Breast epithelium (tissue), 3 donors: ENCODE measurements at regions not wholly inside any gene's neighbourhood (a gene's known extent, or its start where the extent isn't known, plus 50 kb on each side); places are given as distances from the start of the nearest gene placed in this dataset.

Experiments
- CTCF ChIP-seq, 3 donors: fragments of 450-650 bp; IDR thresholded peaks; one replicate each; pipeline ENCODE4 v1.5.1; 2016 to 2017; ENCODE audit warnings: antibody characterized with exemption in 3 of 3, mild to moderate bottlenecking in 3 of 3, moderate library complexity in 3 of 3
- POLR2A ChIP-seq: fragments of 450-650 bp; IDR thresholded peaks from one replicate; pipeline ENCODE4 v1.6.1; 2016; ENCODE audit warnings: antibody characterized with exemption, mild to moderate bottlenecking, moderate library complexity

- TF ChIP-seq CTCF (IDR thresholded peaks at IDR 0.05) (no peak), POLR2A (no peak)
Measured at GRCh38 chr4:111776561-111776960, 368.7 kb upstream of the FAM241A start.
